ENCODE measurements at regions not wholly inside any gene's neighbourhood (a gene's known extent, or its start where the extent isn't known, plus 50 kb on each side); places are given as distances from the start of the nearest gene placed in this dataset.

DNA sequence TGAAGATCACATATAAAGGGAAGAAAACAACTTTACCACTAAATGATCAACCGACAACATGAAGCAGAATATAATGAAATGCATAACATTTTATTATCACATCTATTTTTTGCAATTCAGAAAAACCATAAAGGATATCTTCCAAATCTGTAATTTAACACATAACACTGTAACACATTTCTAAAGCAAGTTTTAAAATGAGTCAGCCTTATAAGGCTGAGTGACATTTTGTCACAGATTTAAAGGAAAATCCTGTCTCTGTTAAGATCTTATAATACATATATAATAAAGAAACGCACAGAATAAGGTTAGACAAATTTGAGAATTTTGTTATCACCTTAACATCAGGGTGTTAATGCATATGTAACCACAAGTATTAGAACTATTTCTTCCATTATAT is 198.4 kb upstream of the RASA1 start:
- ATAC-seq = no peak

DNA sequence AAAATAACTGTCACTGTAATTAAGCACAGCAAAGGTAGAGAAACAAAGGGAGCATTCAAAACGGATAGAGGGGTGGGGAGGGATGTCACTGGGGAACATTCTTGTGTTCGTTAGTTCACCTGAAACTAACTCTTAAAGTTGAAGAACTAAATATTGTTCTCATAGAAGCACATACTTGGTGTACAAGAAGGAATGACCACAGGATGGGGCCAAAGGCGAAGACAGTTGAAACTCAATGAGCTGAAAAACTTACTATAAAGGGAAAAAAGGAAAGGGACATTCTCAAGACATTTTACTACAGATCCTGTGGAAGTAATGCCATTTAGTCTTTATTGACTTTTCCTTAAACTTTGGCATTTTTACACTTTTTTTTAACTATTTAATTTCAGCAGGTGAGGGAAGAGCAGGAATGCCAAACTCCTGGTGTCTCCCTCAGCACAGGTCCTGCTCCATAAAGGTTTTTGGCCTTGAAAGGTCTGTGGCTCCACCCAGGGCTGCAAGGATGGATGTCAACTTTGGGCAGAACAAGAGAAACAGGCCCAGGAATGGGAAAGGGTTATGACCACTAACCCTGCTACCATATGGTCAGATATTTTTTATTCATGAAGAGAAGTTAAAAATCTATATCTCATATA is 197.6 kb upstream of the RASA1 start:
- no peak for ATAC-seq

DNA sequence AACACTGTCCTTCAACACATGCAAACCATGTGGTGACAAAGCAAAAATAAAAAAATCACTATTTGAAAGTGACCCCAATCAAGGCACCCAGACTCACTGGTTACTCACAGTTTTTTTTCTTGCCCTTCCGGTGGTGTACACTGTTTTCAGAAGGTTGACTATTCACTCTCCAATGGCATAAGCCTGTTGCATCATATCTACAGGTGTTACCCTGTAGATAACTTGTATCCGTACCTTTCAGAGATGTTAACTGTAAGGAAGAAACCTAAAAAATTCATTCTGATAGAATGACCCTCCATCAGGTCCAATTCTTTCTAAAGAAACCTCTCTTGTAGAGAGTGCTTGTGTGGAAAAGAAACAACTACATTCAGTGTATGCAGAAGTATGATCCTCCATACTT is 193.6 kb upstream of the RASA1 start:
- ATAC-seq = no peak

DNA sequence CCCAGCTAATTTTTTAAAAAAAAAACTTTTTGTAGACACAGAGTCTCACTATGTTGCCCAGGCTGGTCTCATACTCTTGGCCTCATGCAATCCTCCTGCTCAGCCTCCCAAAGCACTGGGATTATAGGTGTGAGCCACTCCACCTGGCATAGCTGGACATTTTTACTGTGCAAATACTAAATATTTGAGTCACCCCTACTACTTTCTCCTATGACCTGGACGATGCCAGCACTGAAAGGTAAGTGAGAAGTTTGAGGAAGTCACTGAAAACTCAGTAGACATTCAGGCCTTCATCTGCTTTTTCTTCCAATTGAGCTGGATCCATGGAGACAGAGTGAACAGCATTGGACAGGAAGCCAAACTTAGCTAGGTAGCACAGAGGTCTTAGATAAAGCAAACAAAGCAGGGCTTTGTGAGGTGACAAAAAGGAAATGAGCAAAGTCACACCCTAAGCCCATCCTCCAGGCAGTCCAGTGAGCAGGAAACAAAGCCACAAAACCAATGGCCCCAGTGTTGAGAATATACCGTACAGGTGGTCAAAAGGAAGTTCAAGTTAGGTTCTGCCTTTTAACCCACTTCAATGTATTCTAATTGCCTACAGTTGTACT is 192.6 kb upstream of the RASA1 start:
- ATAC-seq = peak in 1 of 2 donors; percentile 46

DNA sequence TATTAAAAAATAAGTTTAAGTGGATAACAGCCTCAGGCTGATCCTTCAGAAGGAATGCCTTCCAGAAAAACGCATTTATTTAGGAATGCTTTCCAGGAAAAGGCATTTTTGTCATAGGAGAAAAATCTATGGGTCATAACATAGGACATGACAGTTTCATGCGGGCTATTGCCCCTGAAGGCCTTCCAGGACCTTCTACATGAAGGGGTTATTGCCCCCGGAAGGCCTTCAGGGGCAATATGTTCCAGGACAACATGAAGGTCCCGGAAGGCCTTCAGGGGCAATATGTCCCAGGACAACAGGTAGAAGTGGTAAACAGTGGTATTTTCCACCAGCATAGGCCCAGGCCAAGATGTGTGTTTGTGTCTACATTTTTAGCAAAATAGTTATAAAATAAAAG is 191.3 kb upstream of the RASA1 start:
- ATAC-seq = no peak

DNA sequence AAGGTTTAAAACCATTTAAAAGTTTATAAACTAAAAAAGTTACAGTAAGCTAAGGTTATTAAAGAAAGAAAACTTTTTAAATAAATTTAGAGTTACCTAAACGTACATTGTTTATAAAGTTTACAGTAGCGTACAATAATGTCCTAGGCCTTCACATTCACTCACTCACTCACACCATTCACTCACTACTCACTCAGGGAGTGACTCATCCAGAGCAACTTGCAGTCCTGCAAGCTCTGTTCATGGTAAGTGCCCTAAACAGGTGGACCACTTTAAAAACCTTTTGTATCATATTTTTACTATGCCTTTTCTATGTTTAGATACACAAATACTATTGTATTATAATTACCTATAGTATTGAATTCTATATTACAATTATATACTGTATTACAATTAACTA is 190.8 kb upstream of the RASA1 start:
- ATAC-seq = peak; percentile 55 to 56

DNA sequence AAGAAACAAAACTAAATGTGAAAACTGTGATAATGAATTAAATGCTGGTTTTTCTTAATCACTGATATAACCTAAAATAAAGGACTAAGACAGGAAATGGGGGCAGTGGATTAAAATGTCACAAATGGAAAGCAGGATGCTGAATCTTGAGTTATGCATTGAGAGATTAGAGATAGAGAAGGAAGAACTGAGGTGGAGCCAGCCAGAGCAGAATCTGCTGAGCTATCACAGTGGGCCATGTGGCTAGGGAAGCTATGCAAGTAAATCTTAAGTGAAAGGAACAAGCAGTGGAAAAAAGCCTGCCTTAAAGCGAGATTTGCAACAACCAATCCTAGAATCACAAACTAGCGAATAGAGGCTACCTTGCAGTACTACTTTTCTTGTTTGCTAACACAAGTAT is 188.5 kb upstream of the RASA1 start:
- no peak for ATAC-seq

DNA sequence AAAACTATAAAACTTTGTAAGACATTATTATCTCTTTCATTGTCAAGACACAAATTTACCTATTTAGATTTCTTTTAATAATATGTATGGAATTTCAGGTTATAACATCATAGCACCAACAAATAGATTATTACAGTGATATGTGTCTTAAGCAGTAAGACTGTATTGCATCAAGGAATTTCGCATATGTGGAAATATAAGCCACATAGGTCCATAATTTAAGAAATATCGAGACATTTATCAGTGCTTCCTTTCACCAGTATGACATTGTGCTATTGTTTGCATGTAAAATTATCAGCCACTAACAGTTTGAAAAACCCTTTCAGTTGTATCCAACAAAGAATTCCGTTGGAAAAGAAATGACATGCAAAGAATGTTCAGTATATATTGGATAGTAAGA is 186.7 kb upstream of the RASA1 start:
- ATAC-seq = no peak

DNA sequence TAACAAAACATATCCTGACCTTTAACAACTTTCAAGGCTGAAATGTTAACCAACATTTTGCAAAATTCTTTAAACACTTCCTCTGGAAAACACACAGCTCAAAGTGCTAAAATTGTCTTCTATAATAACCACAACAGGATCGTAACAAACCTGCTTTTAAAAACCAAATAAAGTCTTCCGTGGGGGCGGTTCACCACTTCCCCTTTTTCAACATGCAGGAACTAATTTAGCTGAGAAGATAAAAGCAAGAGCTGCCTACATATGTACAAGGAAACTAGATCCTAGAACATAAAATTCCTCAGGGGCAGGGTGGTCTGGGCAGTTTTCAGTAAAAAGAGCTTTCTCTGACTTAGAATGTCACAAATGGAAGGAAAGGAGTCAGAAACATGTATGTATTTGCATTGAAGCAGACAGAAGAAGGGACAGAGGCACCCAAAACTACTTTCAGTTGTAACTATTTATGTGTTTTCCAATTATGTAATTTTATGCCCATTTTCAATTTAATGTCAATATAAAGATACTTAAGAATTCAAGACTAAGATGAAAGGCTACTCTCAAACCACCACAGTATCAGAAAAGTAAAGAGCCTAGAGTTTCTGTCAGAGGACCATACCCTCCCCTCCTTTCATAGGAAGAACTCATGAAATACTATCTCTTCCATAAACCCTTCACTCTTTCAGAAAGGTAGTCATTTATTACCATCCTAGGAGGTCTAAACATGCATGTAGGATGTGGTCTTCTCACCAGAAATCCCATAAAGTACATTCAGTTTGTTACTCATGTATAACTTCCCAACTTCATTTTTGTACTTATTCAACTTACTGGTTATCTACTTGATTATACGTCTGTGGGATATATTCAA is 185.9 kb upstream of the RASA1 start:
- no peak for ATAC-seq

DNA sequence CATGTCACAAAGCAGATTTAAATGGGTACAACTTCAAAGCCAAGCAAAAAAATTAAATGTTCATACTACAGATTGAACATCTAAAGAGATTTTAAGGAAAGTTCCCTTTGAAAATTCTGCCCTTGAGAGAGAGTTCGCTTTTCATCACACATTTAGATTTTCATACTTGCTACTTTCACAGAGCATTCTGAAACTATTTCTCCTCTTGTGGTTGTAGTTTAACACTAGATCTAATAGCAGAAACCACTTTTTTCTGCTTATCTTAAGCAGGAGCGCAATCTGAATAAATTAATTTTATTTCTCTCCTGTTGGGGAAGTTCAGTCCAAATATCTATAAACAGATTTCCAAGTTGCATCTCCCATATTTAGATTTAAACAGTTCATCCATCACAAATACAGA is 173.3 kb upstream of the RASA1 start:
- no peak for ATAC-seq

DNA sequence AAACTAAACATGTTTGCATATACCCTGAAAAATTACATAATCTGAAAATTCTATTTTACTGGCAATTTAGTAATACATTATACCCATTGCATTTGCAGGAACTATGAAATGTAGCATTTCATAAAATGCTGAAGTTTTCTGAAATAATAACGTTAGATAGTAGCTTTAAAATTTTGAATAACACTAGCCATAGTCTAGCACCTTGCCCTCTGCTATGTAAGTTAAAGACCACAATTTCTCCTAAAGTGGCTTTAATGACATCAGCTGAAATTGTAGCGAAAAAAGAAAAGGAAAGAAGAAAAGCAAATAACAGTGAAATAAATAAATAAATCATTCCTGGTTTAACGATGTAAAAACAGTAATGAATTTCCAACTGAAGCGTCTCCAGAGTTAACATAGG is 172.8 kb upstream of the RASA1 start:
- ATAC-seq = no peak

DNA sequence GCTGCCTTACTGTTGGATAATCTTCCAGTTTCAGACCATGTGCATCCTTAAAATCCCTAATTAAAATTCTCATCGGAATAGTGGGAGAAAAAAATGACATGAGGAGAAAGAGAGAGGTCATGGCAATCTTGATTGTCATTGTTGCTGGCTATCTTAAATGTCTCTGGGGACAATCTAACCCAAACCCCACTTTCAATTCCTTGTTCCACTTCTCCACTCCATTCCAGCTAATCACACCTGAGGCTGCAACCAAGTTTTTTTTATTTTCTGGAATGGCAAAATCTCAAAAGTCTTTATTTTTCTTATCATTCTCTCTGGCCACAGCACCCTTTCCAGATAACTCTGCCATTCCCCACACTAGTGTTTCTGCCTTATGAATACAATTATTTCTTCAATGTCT is 171.9 kb upstream of the RASA1 start:
- no peak for ATAC-seq

DNA sequence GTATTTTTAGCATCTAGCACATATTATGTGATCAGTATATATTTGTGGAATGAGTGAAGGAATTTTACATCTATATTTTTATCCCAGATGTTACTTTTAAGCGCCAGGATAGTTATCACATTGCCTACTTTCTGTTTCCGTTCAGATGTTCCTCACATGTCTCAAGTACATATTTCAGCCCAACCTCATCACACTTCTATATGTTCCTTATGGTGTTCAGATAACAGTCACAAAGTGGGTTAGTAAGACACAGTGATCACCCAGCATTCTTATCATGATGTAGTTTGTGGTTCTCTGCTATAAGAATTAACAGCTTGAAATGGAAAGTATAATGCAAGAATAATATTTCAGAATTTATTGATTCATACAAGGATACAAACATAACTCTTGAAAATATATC is 170.0 kb upstream of the RASA1 start:
- no peak for ATAC-seq

DNA sequence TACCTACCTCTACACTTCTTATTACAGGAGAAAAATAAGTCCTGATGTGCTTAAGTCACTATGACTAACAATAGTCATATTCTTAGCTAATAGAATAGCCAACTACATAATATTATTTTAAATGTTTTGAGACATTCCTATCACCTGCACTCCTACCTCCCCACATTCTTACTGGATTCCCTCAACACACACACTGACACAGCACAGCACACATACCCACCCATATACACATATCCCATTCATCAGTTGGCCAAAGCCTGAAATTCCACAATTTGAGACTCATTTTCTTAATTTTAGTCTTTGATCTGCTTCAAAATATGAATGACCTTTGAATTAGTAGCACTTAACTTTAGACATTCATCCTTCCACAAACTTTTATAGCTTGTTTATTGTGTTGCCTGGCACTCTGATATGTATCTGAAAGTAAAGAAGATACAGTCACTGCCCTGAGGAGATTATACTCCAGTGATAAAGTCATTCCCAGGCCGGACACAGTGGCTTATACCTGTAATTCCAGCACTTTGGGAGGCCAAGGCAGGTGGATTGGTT is 168.3 kb upstream of the RASA1 start:
- ATAC-seq = no peak

DNA sequence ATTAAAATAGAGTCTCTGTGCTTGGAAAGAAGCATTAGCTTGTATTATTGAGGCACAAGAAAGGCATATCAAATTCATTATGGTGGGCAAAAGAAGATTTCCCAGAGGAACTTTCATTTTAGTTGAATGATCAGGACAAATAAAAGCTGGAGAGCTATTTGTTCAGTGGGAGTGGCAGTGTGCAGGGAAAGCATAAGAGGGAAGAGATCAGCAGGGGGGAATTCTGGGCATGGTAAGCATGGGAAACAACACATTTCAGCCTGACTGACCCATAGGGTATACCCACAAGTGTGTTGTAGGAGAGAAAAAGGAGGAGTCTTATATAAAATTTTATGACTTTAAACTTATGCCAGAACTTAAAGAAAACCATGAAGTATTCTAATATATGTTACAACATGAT is 167.7 kb upstream of the RASA1 start:
- ATAC-seq = no peak

DNA sequence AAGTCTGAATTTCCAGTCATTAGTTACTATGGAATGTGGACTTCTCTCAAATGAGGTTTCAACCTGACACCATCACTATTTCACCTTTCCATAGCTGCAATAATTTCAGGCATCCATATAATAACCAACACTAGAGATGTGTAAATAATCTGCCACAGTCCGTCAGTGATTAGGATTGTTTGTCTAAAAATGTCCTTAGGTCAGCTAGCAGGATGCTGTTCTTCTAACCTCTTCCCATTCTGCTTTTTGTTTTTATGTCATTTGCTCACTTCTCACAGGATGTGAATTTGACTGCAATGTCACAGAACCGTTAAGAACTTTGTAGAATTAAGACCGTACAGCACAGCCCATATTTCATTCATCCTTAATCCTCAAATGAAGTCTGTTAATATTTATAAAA is 166.4 kb upstream of the RASA1 start:
- no peak for ATAC-seq

DNA sequence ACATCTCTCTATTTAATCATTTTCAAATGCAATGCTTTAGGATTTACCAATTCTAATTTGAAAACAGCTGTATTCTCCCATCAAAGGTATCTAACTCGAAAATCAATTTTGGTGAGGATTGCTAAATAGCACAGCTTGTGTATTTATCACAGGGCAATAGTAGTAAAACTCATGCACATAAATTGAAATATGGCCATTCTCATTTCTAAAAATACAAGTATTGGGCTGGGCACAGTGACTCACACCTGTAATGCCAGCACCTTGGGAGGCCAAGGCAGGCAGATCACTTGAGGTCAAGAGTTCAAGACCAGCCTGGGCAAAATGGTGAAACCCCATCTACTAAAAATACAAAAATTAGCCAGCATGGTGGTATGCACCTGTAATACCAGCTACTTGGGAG is 164.8 kb upstream of the RASA1 start:
- ATAC-seq = no peak

DNA sequence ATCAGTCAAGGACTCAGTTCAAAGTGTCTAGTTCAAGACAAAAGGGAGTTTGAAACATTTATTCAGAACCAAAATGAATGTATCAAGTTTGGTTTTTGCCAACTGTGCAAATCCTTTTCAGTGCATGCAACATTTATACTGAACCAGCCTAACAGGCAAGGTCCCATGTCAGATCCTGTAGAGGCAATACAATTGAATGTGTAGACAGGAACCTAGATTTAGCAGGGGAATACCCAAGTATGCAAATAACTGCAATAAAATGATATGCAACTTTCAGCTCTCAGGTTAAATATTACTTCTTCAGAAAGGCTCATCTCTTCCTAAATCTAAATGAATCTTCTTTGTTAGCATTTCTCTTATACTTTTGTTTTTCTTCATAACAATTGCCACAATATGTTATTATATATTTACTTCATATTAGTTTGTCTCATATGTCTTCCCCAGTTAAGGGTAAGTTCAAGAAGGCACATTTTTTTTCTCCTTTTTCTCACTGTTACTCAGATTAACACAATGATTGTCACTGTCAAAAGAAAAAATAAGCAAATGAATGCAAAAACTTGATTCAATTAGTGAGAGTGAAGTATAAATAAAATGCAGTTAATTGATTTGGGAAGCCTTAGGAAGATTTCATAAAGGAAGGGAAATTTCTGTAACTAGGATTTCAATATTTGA is 163.9 kb upstream of the RASA1 start:
- peak in 1 of 2 donors; percentile 88 for ATAC-seq

DNA sequence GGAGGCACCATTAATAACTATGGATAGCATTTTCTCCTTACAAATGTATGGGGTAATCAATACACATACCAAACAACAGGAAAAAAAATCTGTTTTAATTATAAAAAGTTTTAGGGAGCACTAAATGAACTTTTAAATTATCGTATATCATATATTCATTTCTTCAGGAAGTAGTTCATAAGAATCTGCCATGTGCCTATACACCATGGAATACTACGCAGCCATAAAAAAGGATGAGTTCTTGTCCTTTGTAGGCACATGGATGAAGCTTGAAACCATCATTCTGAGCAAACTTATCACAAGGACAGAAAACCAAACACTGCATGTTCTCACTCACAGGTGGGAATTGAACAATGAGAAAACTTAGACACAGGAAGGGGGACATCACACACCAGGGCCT is 162.1 kb upstream of the RASA1 start:
- no peak for ATAC-seq

DNA sequence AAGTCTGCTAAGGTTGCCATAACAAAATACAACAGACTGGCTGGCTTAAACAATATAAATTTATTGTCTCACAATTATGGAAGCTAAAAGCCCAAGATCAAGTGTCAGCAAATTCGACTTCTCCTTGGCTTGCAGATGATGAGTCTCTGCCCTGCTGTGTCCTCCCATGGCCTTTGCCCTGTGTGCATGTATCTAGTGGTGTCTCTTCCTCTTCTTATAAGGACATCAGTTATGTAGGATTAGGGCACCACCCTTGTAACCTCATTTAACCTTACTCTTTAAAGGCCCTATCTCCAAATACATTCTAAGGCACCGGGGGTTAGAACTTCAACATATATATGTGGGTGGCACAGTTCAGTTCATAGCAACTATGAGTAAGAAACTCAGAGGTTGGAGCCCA is 157.9 kb upstream of the RASA1 start:
- no peak for ATAC-seq

DNA sequence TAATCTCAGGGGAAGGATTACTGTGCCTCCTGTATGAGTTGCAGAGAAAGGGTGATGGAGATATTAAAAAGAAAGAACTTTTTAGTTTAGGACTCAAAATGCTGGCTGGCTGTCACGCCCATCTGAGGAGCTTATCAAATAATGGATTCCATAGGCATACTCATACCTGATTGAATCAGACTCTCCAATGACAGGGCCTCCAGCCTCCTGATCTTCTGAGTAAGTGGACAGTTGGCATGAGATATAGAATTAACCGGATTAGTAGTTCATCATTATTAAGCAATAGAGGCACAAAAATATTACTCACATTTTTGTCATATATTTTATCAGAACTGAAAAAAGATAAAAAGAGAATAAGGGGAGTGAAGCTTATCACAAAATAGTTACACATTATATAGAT is 157.0 kb upstream of the RASA1 start:
- no peak for ATAC-seq

DNA sequence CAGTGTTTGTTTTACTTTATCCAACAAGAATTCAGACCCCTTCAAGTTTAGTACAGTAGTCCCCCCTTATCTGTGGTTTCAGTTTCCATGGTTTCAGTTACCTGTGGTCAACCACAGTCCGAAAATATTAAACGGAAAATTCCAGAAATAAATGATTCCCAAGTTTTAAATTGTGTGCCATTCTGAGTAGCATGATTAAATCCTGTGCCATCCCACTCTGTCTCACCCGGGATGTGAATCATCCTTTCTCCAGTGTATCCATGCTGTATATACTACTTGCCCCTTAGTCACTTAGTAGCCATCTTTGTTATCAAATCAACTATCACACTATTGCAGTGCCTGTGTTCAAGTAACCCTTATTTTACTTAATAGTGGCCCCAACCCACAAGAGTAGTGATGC is 153.8 kb upstream of the RASA1 start:
- ATAC-seq = no peak

DNA sequence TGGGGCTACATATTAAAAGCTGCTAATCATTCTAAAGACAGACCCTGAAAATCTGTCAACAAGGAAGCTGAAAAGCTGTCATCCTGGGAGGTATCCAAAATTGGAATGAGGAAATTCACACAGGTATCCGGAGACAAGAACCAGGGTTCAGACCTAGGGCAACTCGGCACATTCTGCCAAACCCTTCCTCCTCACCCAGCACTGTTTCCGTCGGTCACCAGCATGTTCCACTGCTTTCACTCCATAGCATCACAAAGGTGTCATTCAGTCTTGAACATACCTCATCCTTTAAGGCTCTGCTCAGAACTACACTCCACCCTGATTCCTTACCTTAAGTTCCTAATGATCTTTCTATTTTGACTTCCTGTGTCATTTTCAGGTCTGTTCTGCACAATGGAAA is 153.1 kb upstream of the RASA1 start:
- ATAC-seq = no peak

Data from activated CD4-positive, CD25-positive, alpha-beta regulatory T cell treated with anti-CD3 and anti-CD28 coated beads, Interleukin-2, amount 50 U/mL, for 24 hours (primary cell).